ENCODE measurements at regions not wholly inside any gene's neighbourhood (a gene's known extent, or its start where the extent isn't known, plus 50 kb on each side); places are given as distances from the start of the nearest gene placed in this dataset.

- H3K9ac ChIP-seq (ENCODE audit: low read length in 5 of 5), result no peak overlapping the region
- H3K27me3 ChIP-seq (ENCODE audit: control insufficient read depth in 5 of 5, insufficient read depth in 4 of 5, low read length in 5 of 5), result peaks cover 0 to 3% (median 0%) of the 10 kb centered on the region in 5 donors
- H3K4me3 ChIP-seq (ENCODE audit: low read depth in 1 of 5, low read length in 5 of 5), result no peak overlapping the region
- no peaks in the 10 kb centered on the region for H3K9me3 ChIP-seq (ENCODE audit: control insufficient read depth in 5 of 5, low read length in 5 of 5)
- H3K36me3 ChIP-seq (ENCODE audit: control insufficient read depth in 5 of 5, insufficient read depth in 5 of 5, low read length in 5 of 5), result no peaks in the 10 kb centered on the region
- peaks cover 0 to 5% (median 0%) of the 10 kb centered on the region in 5 donors for H3K4me1 ChIP-seq (ENCODE audit: control insufficient read depth in 5 of 5, insufficient read depth in 5 of 5, low read length in 5 of 5)
- H3K27ac ChIP-seq (ENCODE audit: low read depth, low read length), result no peak overlapping the region
These were observed 820.4 kb downstream of the GALR1 start for GRCh38 chr18:78069784-78070664.

- Histone ChIP-seq H3K9ac (ENCODE audit: low read length in 5 of 5) (no peak overlapping the region), H3K36me3 (ENCODE audit: control insufficient read depth in 5 of 5, insufficient read depth in 5 of 5, low read length in 5 of 5) (no peaks in the 10 kb centered on the region), H3K9me3 (ENCODE audit: control insufficient read depth in 5 of 5, low read length in 5 of 5) (no peaks in the 10 kb centered on the region), H3K27me3 (ENCODE audit: control insufficient read depth in 5 of 5, insufficient read depth in 4 of 5, low read length in 5 of 5) (peaks cover 0 to 3% (median 0%) of the 10 kb centered on the region in 5 donors), H3K4me1 (ENCODE audit: control insufficient read depth in 5 of 5, insufficient read depth in 5 of 5, low read length in 5 of 5) (peaks cover 0 to 5% (median 0%) of the 10 kb centered on the region in 5 donors), H3K4me3 (ENCODE audit: low read depth in 1 of 5, low read length in 5 of 5) (no peak overlapping the region), H3K27ac (ENCODE audit: low read depth, low read length) (no peak overlapping the region)
These were observed 821.6 kb downstream of the GALR1 start for GRCh38 chr18:78071166-78071710.

GRCh38 chr18:78071776-78072175, 822.1 kb downstream of the GALR1 start:
- peaks cover 0 to 3% (median 0%) of the 10 kb centered on the region in 5 donors for H3K27me3 ChIP-seq (ENCODE audit: control insufficient read depth in 5 of 5, insufficient read depth in 4 of 5, low read length in 5 of 5)
- no peak overlapping the region for H3K4me3 ChIP-seq (ENCODE audit: low read depth in 1 of 5, low read length in 5 of 5)

GRCh38 chr18:78072375-78072774, 822.7 kb downstream of the GALR1 start:
- peaks cover 0 to 3% (median 0%) of the 10 kb centered on the region in 5 donors for H3K27me3 ChIP-seq (ENCODE audit: control insufficient read depth in 5 of 5, insufficient read depth in 4 of 5, low read length in 5 of 5)
- no peak overlapping the region for H3K4me3 ChIP-seq (ENCODE audit: low read depth in 1 of 5, low read length in 5 of 5)
- H3K9me3 ChIP-seq (ENCODE audit: control insufficient read depth in 5 of 5, low read length in 5 of 5), result no peaks in the 10 kb centered on the region
- no peak overlapping the region for H3K27ac ChIP-seq (ENCODE audit: low read depth, low read length)
- peaks cover 0 to 5% (median 0%) of the 10 kb centered on the region in 5 donors for H3K4me1 ChIP-seq (ENCODE audit: control insufficient read depth in 5 of 5, insufficient read depth in 5 of 5, low read length in 5 of 5)
- no peaks in the 10 kb centered on the region for H3K36me3 ChIP-seq (ENCODE audit: control insufficient read depth in 5 of 5, insufficient read depth in 5 of 5, low read length in 5 of 5)
- H3K9ac ChIP-seq (ENCODE audit: low read length in 5 of 5), result no peak overlapping the region

More at GRCh38 chr18:78071776-78072175, 822.1 kb downstream of the GALR1 start:
- Histone ChIP-seq H3K27ac (ENCODE audit: low read depth, low read length) (no peak overlapping the region), H3K36me3 (ENCODE audit: control insufficient read depth in 5 of 5, insufficient read depth in 5 of 5, low read length in 5 of 5) (no peaks in the 10 kb centered on the region), H3K9ac (ENCODE audit: low read length in 5 of 5) (no peak overlapping the region), H3K9me3 (ENCODE audit: control insufficient read depth in 5 of 5, low read length in 5 of 5) (no peaks in the 10 kb centered on the region), H3K4me1 (ENCODE audit: control insufficient read depth in 5 of 5, insufficient read depth in 5 of 5, low read length in 5 of 5) (peaks cover 0 to 5% (median 0%) of the 10 kb centered on the region in 5 donors)

GRCh38 chr18:78073275-78073674, 823.6 kb downstream of the GALR1 start:
- no peak overlapping the region for H3K4me3 ChIP-seq (ENCODE audit: low read depth in 1 of 5, low read length in 5 of 5)
- no peaks in the 10 kb centered on the region for H3K36me3 ChIP-seq (ENCODE audit: control insufficient read depth in 5 of 5, insufficient read depth in 5 of 5, low read length in 5 of 5)
- H3K9me3 ChIP-seq (ENCODE audit: control insufficient read depth in 5 of 5, low read length in 5 of 5), result no peaks in the 10 kb centered on the region
- no peak overlapping the region for H3K9ac ChIP-seq (ENCODE audit: low read length in 5 of 5)
- H3K27ac ChIP-seq (ENCODE audit: low read depth, low read length), result no peak overlapping the region
- H3K27me3 ChIP-seq (ENCODE audit: control insufficient read depth in 5 of 5, insufficient read depth in 4 of 5, low read length in 5 of 5), result peaks cover 0 to 3% (median 0%) of the 10 kb centered on the region in 5 donors
- peaks cover 0 to 5% (median 0%) of the 10 kb centered on the region in 5 donors for H3K4me1 ChIP-seq (ENCODE audit: control insufficient read depth in 5 of 5, insufficient read depth in 5 of 5, low read length in 5 of 5)

- Histone ChIP-seq H3K27ac (ENCODE audit: low read depth, low read length) (no peak overlapping the region), H3K36me3 (ENCODE audit: control insufficient read depth in 5 of 5, insufficient read depth in 5 of 5, low read length in 5 of 5) (no peaks in the 10 kb centered on the region), H3K4me3 (ENCODE audit: low read depth in 1 of 5, low read length in 5 of 5) (no peak overlapping the region), H3K9me3 (ENCODE audit: control insufficient read depth in 5 of 5, low read length in 5 of 5) (no peaks in the 10 kb centered on the region), H3K27me3 (ENCODE audit: control insufficient read depth in 5 of 5, insufficient read depth in 4 of 5, low read length in 5 of 5) (peaks cover 0 to 3% (median 0%) of the 10 kb centered on the region in 5 donors), H3K4me1 (ENCODE audit: control insufficient read depth in 5 of 5, insufficient read depth in 5 of 5, low read length in 5 of 5) (peaks cover 0 to 5% (median 0%) of the 10 kb centered on the region in 5 donors), H3K9ac (ENCODE audit: low read length in 5 of 5) (no peak overlapping the region)
These were observed 824.9 kb downstream of the GALR1 start for GRCh38 chr18:78074400-78075020.

GRCh38 chr18:78080081-78080480, 830.4 kb downstream of the GALR1 start:
- H3K27me3 ChIP-seq (ENCODE audit: control insufficient read depth in 5 of 5, insufficient read depth in 4 of 5, low read length in 5 of 5), result peaks cover 0 to 2% (median 0%) of the 10 kb centered on the region in 5 donors
- no peaks in the 10 kb centered on the region for H3K9me3 ChIP-seq (ENCODE audit: control insufficient read depth in 5 of 5, low read length in 5 of 5)
- no peaks in the 10 kb centered on the region for H3K36me3 ChIP-seq (ENCODE audit: control insufficient read depth in 5 of 5, insufficient read depth in 5 of 5, low read length in 5 of 5)
- no peak overlapping the region for H3K27ac ChIP-seq (ENCODE audit: low read depth, low read length)
- no peaks in the 10 kb centered on the region for H3K4me1 ChIP-seq (ENCODE audit: control insufficient read depth in 5 of 5, insufficient read depth in 5 of 5, low read length in 5 of 5)
- H3K4me3 ChIP-seq (ENCODE audit: low read depth in 1 of 5, low read length in 5 of 5), result no peak overlapping the region
- no peak overlapping the region for H3K9ac ChIP-seq (ENCODE audit: low read length in 5 of 5)

DNA sequence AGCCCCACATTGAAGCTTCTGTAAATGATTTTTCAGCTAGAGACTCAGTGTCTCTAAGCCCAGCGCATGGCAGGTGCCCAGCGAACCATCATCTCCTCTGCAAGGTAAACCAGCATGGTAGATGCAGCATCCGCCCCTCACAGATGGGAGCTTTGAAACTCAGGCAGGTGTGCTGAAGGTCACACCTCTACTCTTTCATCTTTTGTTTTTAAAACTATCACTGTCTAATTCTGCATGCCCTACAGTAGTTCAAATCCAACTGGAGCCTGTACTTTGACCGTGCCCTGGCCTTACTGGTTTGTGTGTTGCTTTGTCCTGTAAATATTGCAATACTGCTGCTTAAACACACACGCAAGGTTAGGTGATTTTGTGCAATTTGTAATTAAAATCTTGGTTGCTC, 831.1 kb downstream of the GALR1 start:
- no peaks in the 10 kb centered on the region for H3K9me3 ChIP-seq (ENCODE audit: control insufficient read depth in 5 of 5, low read length in 5 of 5)
- no peaks in the 10 kb centered on the region for H3K36me3 ChIP-seq (ENCODE audit: control insufficient read depth in 5 of 5, insufficient read depth in 5 of 5, low read length in 5 of 5)
- peaks cover 0 to 2% (median 0%) of the 10 kb centered on the region in 5 donors for H3K27me3 ChIP-seq (ENCODE audit: control insufficient read depth in 5 of 5, insufficient read depth in 4 of 5, low read length in 5 of 5)
- no peak overlapping the region for H3K9ac ChIP-seq (ENCODE audit: low read length in 5 of 5)
- no peaks in the 10 kb centered on the region for H3K4me1 ChIP-seq (ENCODE audit: control insufficient read depth in 5 of 5, insufficient read depth in 5 of 5, low read length in 5 of 5)
- H3K4me3 ChIP-seq (ENCODE audit: low read depth in 1 of 5, low read length in 5 of 5), result no peak overlapping the region
- H3K27ac ChIP-seq (ENCODE audit: low read depth, low read length), result no peak overlapping the region

- no peaks in the 10 kb centered on the region for H3K9me3 ChIP-seq (ENCODE audit: control insufficient read depth in 5 of 5, low read length in 5 of 5)
- no peaks in the 10 kb centered on the region for H3K4me1 ChIP-seq (ENCODE audit: control insufficient read depth in 5 of 5, insufficient read depth in 5 of 5, low read length in 5 of 5)
- no peak overlapping the region for H3K4me3 ChIP-seq (ENCODE audit: low read depth in 1 of 5, low read length in 5 of 5)
- H3K27ac ChIP-seq (ENCODE audit: low read depth, low read length), result no peak overlapping the region
- no peaks in the 10 kb centered on the region for H3K36me3 ChIP-seq (ENCODE audit: control insufficient read depth in 5 of 5, insufficient read depth in 5 of 5, low read length in 5 of 5)
- peaks cover 0 to 2% (median 2%) of the 10 kb centered on the region in 5 donors for H3K27me3 ChIP-seq (ENCODE audit: control insufficient read depth in 5 of 5, insufficient read depth in 4 of 5, low read length in 5 of 5)
- no peak overlapping the region for H3K9ac ChIP-seq (ENCODE audit: low read length in 5 of 5)
These were observed 833.2 kb downstream of the GALR1 start for GRCh38 chr18:78082816-78083215.
